Activated naive CD4-positive, alpha-beta T cell (primary cell): ENCODE measurements at regions not wholly inside any gene's neighbourhood (a gene's known extent, or its start where the extent isn't known, plus 50 kb on each side); places are given as distances from the start of the nearest gene placed in this dataset.

Source experiments
- DNase-seq, 4 experiments: peaks; one replicate each; lab custom pipeline; 2025; lab: John Stamatoyannopoulos, UW

DNA sequence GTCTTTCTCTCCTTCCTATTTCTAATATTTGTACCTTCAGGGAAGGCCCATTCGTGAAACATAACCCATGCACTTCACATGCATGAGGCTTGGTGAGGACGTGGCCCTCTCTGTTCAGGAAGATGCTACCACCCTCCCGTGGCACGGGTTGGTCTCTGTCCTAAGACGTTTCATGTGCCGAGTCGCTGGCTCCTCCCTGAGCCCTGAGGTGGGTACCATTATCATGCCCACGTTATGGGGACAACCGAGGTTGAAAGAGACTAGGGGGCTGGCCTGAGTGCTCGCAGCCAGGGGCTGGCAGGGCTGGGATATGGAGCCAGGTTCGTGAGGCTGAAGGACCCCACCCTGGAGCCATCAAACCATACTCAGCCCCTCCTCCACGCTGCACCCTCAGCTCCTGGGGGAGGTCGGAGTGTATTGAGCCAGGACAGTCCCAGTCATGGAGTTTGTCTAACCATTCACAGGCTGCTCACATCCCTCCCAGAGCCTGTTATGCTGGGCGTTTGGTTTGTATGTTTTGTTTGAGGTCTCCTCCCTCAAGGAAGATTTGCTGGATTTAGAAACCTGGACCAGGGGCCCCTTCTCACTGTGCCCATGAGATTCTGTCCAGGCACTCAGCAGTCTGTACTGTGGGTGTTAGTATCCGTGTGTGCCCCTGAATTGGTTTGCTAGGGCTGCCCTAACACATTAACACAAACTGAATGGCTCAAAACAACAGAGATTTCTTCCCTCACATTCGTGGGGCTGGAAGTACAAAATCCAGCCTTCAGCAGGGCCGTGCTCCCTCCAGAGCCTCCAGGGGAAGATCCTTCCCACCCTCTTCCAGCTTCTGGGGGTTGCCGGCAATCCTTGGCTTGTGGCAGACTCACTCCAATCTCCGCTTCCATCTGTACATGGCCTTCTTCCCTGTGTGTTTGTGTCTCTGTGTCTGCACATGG is 88.3 kb downstream of the ANKRD60 start:
- DNase-seq, result no peak

DNA sequence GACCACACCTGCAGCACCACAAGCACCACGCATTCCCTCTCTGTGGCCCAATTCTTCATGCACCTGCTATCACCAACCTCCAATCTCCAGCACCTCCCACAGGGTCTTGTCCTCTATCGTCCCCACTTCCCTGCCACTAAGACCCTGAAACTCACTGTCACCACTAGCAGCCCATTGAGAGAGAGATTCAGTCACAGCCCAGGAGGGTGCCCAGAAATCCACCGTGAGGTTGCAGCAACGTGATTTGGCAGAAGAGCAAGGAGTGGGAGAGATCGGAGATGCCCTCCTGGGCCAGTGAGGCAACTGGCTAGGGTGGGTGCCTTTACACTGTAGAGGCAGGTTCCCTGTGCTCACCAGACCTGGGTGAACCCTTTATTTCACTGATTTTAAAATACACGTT is 90.1 kb downstream of the ANKRD60 start:
- DNase-seq, result no peak

DNA sequence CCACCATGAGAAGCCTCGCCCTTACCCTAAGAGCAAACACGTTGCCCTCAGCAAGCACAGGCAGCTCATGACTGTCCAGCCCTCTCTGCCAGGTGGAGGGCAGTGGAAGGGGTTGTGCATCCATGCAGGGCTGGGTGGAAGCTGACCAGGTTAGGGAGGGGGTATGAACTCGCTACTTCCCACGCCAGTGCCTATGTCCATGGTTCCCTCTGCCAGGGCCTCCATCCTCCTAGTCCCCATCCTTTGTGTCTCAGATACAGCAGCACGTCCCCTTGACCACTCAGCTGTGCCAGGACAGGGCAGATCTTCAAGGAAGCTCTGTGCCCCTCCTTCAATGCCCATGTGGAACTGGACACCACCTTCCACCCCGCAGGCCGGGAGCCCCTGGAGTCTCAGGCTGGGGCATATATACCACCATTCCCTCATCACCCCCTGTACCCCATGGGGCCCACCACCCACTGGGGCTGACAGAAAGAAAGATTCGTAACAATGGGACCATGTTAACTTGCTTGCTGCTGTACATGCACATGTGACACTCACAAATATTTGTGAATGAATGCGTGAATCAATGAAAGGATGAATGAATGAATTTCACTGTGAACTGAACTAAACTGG is 90.7 kb downstream of the ANKRD60 start:
- no peak for DNase-seq

GRCh38 chr20:58137236-58137635 is 91.2 kb downstream of the ANKRD60 start:
- no peak for DNase-seq

GRCh38 chr20:58136149-58136484 is 92.3 kb downstream of the ANKRD60 start:
- DNase-seq, result no peak

DNA sequence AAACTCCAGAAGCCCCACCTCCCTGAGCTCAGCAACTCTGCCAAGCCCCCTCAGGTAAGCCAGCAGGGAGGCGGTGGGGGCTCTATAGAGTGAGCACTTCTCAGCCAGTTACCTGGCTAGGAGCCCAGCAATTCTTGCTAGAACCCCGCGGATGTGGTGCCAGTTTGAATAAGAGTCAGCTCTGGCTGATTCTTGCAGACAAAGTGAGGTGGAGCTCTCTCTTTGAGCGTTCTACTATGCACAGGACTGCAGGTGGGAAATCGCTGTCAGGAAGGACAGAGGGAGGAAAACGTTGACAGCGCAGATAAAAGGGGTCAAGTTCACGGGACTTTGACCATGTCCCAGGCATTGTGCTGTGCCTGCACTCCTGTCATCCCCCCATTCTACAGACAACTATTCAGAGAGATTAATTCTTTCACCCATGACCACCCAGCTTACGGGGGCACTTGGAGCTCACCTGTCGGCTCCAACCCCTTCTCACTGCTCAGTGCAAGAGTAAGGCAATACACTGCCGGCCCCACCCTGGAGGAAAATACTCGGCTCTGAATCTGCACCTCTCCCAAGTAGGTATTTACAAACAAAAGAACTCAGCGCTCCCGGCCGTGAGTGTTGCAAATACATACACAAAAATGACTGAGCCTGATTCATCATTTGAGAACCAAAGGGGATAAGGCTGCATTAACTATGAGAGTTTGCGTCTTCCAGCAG is 92.9 kb downstream of the ANKRD60 start:
- no peak for DNase-seq

DNA sequence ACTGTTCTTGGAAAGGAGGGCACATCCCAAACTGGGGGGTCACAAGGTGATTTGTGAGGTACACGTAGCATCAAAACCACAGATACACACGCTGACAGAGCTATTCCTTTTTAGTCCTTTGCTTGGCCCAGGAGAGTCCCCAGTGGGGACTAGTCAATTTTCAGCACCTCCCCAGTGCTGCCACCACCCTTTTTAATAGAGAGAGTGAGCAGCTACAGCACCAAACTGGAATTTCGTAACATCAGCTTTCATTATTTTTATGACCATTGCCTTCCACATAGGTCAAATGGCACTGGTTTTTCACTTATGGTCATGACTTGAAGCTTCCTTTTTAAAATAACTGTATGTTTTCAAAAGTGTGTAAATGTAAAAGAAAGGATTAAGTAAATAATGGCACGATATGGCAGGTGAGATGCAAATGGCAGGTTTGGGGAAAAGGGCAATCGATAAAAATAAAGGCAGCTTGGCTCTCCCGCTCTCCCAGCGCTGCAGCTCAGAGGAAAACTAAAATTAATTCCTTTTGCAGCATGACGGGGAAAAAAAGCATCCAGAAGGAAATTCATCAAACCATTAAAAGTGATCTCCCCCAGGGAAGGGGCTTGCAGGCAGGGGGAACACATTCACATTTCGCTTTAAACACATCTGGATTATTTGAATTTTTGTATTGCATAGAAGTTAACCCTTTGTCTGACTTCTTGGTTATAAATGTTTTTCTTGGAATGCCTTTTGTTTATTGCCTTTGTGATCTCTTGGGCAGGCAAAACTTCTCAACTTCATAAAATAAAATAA is 95.2 kb downstream of the ANKRD60 start:
- no peak for DNase-seq

DNA sequence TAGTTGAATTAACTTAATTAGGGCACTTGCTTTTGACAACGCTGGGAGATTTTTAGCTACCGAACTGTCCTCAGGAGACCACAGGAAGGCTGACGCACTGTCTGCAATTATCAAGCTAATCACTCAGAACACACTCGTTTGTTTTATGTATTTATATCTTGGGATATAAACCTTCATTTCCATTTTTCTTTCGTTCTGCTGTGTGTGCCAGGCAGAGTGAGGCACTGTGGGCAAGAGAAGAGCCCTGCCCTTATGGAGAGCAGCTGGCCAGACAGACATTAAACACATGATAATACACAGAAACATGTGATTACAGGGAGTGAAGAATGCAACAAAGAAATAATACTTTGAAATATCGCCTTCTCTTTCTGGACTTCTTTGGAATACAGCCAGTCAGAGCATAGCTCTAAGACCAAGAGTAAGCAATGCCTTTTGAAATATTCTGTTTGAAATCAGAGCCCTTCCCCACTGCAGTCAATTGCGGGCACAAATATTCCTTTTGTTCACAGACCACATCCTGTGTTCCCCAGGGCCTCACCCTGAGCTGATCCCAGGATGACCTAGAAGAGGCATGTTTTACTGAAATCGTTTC is 96.8 kb downstream of the ANKRD60 start:
- no peak for DNase-seq

DNA sequence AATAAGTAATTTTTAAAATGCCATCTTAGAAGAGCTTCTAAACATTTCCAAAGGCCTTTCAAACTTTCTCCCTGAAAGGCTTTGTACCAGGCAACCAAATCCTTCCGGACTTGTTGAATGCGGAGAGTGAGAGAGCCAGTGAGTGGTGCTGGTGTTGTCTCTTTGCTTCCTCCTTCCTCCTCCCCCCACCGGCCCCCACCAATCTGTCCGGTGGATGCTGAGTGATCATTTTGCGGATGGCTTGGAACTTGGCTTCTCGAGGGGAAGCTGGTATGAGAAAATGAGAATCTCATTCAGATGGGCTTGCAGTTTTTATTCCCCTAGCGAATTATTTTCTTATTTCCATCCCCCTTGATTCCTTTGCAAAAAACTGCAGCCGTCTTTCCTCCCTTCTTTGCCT is 97.3 kb downstream of the ANKRD60 start:
- no peak for DNase-seq

DNA sequence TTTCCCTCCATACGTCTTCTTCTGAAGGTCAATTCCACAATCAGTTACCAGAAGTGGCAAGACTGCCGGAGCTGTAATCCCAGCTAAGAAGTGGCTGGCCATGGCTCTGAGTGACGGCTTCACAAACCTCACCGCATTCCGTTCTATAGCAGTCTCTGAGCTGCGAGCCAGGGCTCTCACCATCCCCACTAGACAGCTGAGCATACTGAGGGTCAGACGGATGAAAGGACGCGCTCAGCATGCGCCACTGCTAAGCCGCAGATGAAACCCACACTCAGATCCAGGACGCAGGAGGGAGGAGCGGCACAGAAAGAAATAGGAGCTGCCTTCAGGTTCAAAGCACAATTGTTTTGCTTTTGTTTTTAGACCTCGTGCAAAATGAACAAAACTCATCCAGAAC is 97.9 kb downstream of the ANKRD60 start:
- DNase-seq, result no peak

GRCh38 chr20:58130156-58130555 is 98.3 kb downstream of the ANKRD60 start:
- DNase-seq, result no peak

DNA sequence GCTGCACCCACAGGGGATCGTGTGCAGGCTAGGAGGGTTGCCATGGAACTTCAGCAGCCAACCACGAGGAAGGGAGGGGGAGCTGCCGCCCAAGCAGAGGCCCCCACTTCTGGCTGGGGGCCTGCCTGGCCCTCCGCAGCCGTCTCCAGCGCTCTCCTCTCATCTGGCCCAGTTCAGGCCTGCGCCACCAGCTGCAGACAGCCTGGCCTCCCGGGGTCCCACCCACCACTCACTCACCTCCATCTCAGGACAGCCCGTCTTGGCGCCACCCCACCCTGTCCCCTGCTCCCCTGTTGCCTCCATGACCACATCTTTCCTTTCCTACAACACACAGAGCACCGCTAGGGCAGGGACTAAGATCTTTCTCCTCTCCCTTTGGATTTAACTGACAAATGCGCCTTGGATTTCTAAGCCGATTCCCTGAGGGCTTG is 98.7 kb downstream of the ANKRD60 start:
- DNase-seq, result no peak

DNA sequence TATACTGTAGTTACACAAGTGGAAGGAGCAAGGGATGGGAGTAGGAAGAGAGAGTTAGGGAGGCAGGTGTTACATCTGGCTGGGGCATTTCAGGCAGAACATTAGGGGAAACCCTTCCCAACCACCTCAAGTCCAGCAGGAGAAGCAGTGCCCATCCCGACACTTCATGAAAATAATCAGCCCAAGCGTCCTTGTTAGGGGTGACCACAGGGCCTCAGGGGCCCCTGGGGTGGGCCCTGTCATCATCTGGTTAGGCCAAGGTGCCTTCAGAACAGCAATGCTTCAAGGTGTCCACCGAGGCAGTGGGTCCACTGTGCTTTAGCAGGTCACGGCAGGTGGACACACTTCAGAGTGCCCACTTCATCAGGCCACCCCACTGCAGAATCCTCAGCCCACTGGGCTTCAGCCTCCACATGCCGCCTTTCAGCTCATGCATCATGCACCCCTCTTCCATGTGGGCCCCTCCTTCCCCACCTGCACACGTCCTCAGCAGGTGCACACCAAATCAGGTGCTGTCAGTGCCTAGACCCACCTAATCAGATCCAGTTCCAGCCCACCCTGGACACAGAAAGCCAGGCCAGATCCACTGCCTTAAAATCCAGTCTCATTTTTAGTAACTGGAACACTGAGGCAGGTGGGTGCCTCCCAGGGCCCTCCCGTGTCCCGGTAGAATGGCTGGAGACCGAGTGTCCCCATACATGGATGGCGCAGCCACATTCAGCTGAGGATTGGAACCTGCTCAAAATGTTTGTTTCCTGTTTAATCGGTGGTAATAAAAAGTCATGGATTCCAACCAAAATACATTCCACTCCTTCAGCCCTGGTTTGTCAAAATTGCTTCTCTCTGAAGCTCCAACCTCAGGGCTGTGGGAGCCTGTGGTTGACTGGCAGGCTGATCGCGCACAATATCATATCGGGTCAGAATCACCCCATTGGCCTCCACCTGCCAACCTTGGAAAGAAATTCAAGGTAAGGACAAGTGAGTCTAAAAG is 99.5 kb downstream of the ANKRD60 start:
- DNase-seq, result no peak

GRCh38 chr20:58127701-58128111 is 100.7 kb downstream of the ANKRD60 start:
- DNase-seq, result no peak

- DNase-seq, result no peak
Measured at GRCh38 chr20:58125726-58126125, 102.7 kb downstream of the ANKRD60 start.

- DNase-seq, result no peak
Measured at GRCh38 chr20:58117944-58118343, 110.5 kb downstream of the ANKRD60 start.

- DNase-seq, result no peak
Measured at GRCh38 chr20:58116505-58116904, 111.9 kb downstream of the ANKRD60 start.

- DNase-seq, result no peak
Measured at GRCh38 chr20:58113716-58114115, 114.7 kb downstream of the ANKRD60 start.

- DNase-seq, result no peak
Measured at GRCh38 chr20:58112017-58112781, 116.3 kb downstream of the ANKRD60 start.
